WTC11 (cell line): ENCODE measurements at regions not wholly inside any gene's neighbourhood (a gene's known extent, or its start where the extent isn't known, plus 50 kb on each side); places are given as distances from the start of the nearest gene placed in this dataset.

Experiments used
- ATF1 ChIP-seq: sonication (generic); formaldehyde crosslinking; IDR thresholded peaks from 2 replicates; pipeline ENCODE4 v1.8.1; 2023; ENCODE audit warnings: mild to moderate bottlenecking, moderate library complexity, missing genetic modification reagents
- ATF6 ChIP-seq: sonication (generic); formaldehyde crosslinking; IDR thresholded peaks from 2 replicates; pipeline ENCODE4 v1.8.1; 2023; ENCODE audit warnings: mild to moderate bottlenecking, missing genetic modification reagents
- CBFB ChIP-seq: sonication (generic); formaldehyde crosslinking; IDR thresholded peaks from 2 replicates; pipeline ENCODE4 v1.8.1; 2022; ENCODE audit warnings: mild to moderate bottlenecking, low read depth, missing genetic modification reagents
- CREM ChIP-seq: sonication (generic); formaldehyde crosslinking; IDR thresholded peaks from 2 replicates; pipeline ENCODE4 v1.8.1; 2022; ENCODE audit warnings: mild to moderate bottlenecking, missing genetic modification reagents, moderate library complexity
- ESRRA ChIP-seq: sonication (generic); formaldehyde crosslinking; IDR thresholded peaks from 2 replicates; pipeline ENCODE4 v1.8.1; 2022; ENCODE audit warnings: mild to moderate bottlenecking, missing genetic modification reagents, borderline replicate concordance
- FOXP1 ChIP-seq: sonication (generic); formaldehyde crosslinking; IDR thresholded peaks from 2 replicates; pipeline ENCODE4 v1.8.0; 2022; ENCODE audit warnings: missing genetic modification reagents, mild to moderate bottlenecking, moderate library complexity, borderline replicate concordance
- MAX ChIP-seq: sonication (generic); formaldehyde crosslinking; IDR thresholded peaks from 2 replicates; pipeline ENCODE4 v1.8.0; 2022; ENCODE audit warnings: mild to moderate bottlenecking, missing genetic modification reagents
- MXD4 ChIP-seq: fragments of 250-450 bp; sonication (Bioruptor Pico); IDR thresholded peaks from 2 replicates; pipeline ENCODE4 v1.8.0; 2021; ENCODE audit warnings: mild to moderate bottlenecking, moderate library complexity, borderline replicate concordance
- SP1 ChIP-seq: sonication (generic); formaldehyde crosslinking; conservative IDR thresholded peaks from 2 replicates; pipeline ENCODE4 v1.8.1; 2022; ENCODE audit warnings: missing genetic modification reagents
- TEAD1 ChIP-seq: sonication (generic); formaldehyde crosslinking; IDR thresholded peaks from 2 replicates; pipeline ENCODE4 v1.8.0; 2022; ENCODE audit warnings: mild to moderate bottlenecking, missing genetic modification reagents
- ZBTB43 ChIP-seq: sonication (generic); formaldehyde crosslinking; IDR thresholded peaks from 2 replicates; pipeline ENCODE4 v1.8.1; 2023; ENCODE audit warnings: mild to moderate bottlenecking, missing genetic modification reagents
- ZNF317 ChIP-seq: sonication (generic); formaldehyde crosslinking; IDR thresholded peaks from 2 replicates; pipeline ENCODE4 v1.8.1; 2023; ENCODE audit warnings: low read depth, mild to moderate bottlenecking, moderate library complexity, missing genetic modification reagents, borderline replicate concordance
- ZNF396 ChIP-seq: fragments of 250-450 bp; sonication (Bioruptor Pico); IDR thresholded peaks from 2 replicates; pipeline ENCODE4 v1.8.0; 2021; ENCODE audit warnings: mild to moderate bottlenecking, moderate library complexity, borderline replicate concordance
- ZNF423 ChIP-seq: fragments of 250-450 bp; sonication (Bioruptor Pico); IDR thresholded peaks from 2 replicates; pipeline ENCODE4 v2.1.2; 2022; ENCODE audit warnings: mild to moderate bottlenecking, moderate library complexity
- ZNF671 ChIP-seq: fragments of 250-450 bp; sonication (Bioruptor Pico); IDR thresholded peaks from 2 replicates; pipeline ENCODE4 v1.8.0; 2021; ENCODE audit warnings: mild to moderate bottlenecking
- TF ChIP-seq, protein P1 (sequence below): sonication (generic); formaldehyde crosslinking; IDR thresholded peaks from 2 replicates; pipeline ENCODE4 v1.8.0; 2022; ENCODE audit warnings: missing genetic modification reagents
- TF ChIP-seq, protein P2 (sequence below): sonication (generic); formaldehyde crosslinking; IDR thresholded peaks from 2 replicates; pipeline ENCODE4 v1.8.0; 2022; ENCODE audit warnings: mild to moderate bottlenecking, missing genetic modification reagents
- TF ChIP-seq, protein P3 (sequence below): sonication (generic); formaldehyde crosslinking; IDR thresholded peaks from 2 replicates; pipeline ENCODE4 v1.8.1; 2022; ENCODE audit warnings: mild to moderate bottlenecking, missing genetic modification reagents, moderate library complexity, borderline replicate concordance
- TF ChIP-seq, protein P4 (sequence below): sonication (generic); formaldehyde crosslinking; IDR thresholded peaks from 2 replicates; pipeline ENCODE4 v1.8.1; 2023; ENCODE audit warnings: mild to moderate bottlenecking, moderate library complexity, missing genetic modification reagents
- TF ChIP-seq, protein P5 (sequence below): sonication (generic); formaldehyde crosslinking; IDR thresholded peaks from 2 replicates; pipeline ENCODE4 v1.8.1; 2023; ENCODE audit warnings: mild to moderate bottlenecking, missing genetic modification reagents, borderline replicate concordance
- TF ChIP-seq, protein P6 (sequence below): fragments of 250-450 bp; sonication (Bioruptor Pico); IDR thresholded peaks from 2 replicates; pipeline ENCODE4 v1.9.0; 2021; ENCODE audit warnings: moderate library complexity, mild to moderate bottlenecking, inconsistent platforms, borderline replicate concordance

GRCh38 chr2:172172513-172173173, 69.9 kb upstream of the DLX2 start (continued):
- TF ChIP-seq, protein P1, sequence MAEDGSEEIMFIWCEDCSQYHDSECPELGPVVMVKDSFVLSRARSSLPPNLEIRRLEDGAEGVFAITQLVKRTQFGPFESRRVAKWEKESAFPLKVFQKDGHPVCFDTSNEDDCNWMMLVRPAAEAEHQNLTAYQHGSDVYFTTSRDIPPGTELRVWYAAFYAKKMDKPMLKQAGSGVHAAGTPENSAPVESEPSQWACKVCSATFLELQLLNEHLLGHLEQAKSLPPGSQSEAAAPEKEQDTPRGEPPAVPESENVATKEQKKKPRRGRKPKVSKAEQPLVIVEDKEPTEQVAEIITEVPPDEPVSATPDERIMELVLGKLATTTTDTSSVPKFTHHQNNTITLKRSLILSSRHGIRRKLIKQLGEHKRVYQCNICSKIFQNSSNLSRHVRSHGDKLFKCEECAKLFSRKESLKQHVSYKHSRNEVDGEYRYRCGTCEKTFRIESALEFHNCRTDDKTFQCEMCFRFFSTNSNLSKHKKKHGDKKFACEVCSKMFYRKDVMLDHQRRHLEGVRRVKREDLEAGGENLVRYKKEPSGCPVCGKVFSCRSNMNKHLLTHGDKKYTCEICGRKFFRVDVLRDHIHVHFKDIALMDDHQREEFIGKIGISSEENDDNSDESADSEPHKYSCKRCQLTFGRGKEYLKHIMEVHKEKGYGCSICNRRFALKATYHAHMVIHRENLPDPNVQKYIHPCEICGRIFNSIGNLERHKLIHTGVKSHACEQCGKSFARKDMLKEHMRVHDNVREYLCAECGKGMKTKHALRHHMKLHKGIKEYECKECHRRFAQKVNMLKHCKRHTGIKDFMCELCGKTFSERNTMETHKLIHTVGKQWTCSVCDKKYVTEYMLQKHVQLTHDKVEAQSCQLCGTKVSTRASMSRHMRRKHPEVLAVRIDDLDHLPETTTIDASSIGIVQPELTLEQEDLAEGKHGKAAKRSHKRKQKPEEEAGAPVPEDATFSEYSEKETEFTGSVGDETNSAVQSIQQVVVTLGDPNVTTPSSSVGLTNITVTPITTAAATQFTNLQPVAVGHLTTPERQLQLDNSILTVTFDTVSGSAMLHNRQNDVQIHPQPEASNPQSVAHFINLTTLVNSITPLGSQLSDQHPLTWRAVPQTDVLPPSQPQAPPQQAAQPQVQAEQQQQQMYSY, result no peak
- TF ChIP-seq ZNF317, result no peak
- TF ChIP-seq, protein P2, sequence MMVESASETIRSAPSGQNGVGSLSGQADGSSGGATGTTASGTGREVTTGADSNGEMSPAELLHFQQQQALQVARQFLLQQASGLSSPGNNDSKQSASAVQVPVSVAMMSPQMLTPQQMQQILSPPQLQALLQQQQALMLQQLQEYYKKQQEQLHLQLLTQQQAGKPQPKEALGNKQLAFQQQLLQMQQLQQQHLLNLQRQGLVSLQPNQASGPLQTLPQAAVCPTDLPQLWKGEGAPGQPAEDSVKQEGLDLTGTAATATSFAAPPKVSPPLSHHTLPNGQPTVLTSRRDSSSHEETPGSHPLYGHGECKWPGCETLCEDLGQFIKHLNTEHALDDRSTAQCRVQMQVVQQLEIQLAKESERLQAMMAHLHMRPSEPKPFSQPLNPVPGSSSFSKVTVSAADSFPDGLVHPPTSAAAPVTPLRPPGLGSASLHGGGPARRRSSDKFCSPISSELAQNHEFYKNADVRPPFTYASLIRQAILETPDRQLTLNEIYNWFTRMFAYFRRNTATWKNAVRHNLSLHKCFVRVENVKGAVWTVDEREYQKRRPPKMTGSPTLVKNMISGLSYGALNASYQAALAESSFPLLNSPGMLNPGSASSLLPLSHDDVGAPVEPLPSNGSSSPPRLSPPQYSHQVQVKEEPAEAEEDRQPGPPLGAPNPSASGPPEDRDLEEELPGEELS, result peak; percentile 85
- TF ChIP-seq ESRRA (CRISPR knock-in tag), result no peak
- TF ChIP-seq ZNF396, result no peak
- TF ChIP-seq, protein P3, sequence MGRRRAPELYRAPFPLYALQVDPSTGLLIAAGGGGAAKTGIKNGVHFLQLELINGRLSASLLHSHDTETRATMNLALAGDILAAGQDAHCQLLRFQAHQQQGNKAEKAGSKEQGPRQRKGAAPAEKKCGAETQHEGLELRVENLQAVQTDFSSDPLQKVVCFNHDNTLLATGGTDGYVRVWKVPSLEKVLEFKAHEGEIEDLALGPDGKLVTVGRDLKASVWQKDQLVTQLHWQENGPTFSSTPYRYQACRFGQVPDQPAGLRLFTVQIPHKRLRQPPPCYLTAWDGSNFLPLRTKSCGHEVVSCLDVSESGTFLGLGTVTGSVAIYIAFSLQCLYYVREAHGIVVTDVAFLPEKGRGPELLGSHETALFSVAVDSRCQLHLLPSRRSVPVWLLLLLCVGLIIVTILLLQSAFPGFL (CRISPR knock-in tag), result no peak
- no peak for TF ChIP-seq ZNF671 (CRISPR knock-in tag)
- TF ChIP-seq ZNF423, result peak; percentile 39; the same call in 1 of the 2 replicates
- TF ChIP-seq, protein P4, sequence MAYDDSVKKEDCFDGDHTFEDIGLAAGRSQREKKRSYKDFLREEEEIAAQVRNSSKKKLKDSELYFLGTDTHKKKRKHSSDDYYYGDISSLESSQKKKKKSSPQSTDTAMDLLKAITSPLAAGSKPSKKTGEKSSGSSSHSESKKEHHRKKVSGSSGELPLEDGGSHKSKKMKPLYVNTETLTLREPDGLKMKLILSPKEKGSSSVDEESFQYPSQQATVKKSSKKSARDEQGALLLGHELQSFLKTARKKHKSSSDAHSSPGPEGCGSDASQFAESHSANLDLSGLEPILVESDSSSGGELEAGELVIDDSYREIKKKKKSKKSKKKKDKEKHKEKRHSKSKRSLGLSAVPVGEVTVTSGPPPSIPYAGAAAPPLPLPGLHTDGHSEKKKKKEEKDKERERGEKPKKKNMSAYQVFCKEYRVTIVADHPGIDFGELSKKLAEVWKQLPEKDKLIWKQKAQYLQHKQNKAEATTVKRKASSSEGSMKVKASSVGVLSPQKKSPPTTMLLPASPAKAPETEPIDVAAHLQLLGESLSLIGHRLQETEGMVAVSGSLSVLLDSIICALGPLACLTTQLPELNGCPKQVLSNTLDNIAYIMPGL (CRISPR knock-in tag), result peak; percentile 75
- TF ChIP-seq SP1 (CRISPR knock-in tag), result no peak; the same call in 1 of the 2 replicates
- TF ChIP-seq MXD4 (CRISPR knock-in tag), result no peak
- TF ChIP-seq TEAD1 (CRISPR knock-in tag), result peak; percentile 59; the same call in 1 of the 2 replicates
- no peak; the same call in 1 of the 2 replicates for TF ChIP-seq FOXP1 (CRISPR knock-in tag)
- no peak for TF ChIP-seq ATF1 (CRISPR knock-in tag)
- TF ChIP-seq ATF6 (CRISPR knock-in tag), result no peak
- peak; percentile 92; the same call in 1 of the 2 replicates for TF ChIP-seq CBFB (CRISPR knock-in tag)
- TF ChIP-seq, protein P5, sequence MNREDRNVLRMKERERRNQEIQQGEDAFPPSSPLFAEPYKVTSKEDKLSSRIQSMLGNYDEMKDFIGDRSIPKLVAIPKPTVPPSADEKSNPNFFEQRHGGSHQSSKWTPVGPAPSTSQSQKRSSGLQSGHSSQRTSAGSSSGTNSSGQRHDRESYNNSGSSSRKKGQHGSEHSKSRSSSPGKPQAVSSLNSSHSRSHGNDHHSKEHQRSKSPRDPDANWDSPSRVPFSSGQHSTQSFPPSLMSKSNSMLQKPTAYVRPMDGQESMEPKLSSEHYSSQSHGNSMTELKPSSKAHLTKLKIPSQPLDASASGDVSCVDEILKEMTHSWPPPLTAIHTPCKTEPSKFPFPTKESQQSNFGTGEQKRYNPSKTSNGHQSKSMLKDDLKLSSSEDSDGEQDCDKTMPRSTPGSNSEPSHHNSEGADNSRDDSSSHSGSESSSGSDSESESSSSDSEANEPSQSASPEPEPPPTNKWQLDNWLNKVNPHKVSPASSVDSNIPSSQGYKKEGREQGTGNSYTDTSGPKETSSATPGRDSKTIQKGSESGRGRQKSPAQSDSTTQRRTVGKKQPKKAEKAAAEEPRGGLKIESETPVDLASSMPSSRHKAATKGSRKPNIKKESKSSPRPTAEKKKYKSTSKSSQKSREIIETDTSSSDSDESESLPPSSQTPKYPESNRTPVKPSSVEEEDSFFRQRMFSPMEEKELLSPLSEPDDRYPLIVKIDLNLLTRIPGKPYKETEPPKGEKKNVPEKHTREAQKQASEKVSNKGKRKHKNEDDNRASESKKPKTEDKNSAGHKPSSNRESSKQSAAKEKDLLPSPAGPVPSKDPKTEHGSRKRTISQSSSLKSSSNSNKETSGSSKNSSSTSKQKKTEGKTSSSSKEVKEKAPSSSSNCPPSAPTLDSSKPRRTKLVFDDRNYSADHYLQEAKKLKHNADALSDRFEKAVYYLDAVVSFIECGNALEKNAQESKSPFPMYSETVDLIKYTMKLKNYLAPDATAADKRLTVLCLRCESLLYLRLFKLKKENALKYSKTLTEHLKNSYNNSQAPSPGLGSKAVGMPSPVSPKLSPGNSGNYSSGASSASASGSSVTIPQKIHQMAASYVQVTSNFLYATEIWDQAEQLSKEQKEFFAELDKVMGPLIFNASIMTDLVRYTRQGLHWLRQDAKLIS (CRISPR knock-in tag), result peak; percentile 77; the same call in 1 of the 2 replicates
- TF ChIP-seq MAX (CRISPR knock-in tag), result peak; percentile 53
- TF ChIP-seq CREM (CRISPR knock-in tag), result 0 out of 2 replicates have a peak, but pooled peaks have one; percentile 30
- TF ChIP-seq ZBTB43 (CRISPR knock-in tag), result no peak
- TF ChIP-seq, protein P6, sequence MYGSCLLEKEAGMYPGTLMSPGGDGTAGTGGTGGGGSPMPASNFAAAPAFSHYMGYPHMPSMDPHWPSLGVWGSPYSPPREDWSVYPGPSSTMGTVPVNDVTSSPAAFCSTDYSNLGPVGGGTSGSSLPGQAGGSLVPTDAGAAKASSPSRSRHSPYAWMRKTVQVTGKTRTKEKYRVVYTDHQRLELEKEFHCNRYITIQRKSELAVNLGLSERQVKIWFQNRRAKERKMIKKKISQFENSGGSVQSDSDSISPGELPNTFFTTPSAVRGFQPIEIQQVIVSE (CRISPR knock-in tag), result no peak
